NCI-H146 (cell line): ENCODE measurements at regions not wholly inside any gene's neighbourhood (a gene's known extent, or its start where the extent isn't known, plus 50 kb on each side); places are given as distances from the start of the nearest gene placed in this dataset.
"Not testable (repeated sequence)": the region's sequence is repeated elsewhere in the genome, so short reads cannot be mapped to it uniquely, and the experiment has no call there.

Source experiments
- DNase-seq: peaks from one replicate; lab custom pipeline; 2025; lab: John Stamatoyannopoulos, UW

DNA sequence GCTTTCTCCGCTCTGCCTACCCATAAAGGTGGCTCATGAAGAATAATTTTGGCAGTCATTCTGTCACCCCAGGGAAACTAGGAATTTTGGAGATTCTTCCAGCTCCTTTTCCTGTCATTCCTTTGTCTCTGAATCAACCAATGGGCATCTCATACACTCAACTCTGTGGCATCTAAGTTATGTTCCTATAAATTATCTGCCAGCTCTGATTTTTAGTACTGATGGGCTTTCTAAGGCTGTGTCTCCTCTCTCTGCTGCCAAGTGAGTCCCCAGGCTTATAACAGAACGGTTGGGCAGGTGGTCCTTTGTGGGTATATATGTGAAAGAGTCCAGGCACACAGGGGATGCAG, 226.8 kb downstream of the NMUR2 start:
- no peak for DNase-seq

DNA sequence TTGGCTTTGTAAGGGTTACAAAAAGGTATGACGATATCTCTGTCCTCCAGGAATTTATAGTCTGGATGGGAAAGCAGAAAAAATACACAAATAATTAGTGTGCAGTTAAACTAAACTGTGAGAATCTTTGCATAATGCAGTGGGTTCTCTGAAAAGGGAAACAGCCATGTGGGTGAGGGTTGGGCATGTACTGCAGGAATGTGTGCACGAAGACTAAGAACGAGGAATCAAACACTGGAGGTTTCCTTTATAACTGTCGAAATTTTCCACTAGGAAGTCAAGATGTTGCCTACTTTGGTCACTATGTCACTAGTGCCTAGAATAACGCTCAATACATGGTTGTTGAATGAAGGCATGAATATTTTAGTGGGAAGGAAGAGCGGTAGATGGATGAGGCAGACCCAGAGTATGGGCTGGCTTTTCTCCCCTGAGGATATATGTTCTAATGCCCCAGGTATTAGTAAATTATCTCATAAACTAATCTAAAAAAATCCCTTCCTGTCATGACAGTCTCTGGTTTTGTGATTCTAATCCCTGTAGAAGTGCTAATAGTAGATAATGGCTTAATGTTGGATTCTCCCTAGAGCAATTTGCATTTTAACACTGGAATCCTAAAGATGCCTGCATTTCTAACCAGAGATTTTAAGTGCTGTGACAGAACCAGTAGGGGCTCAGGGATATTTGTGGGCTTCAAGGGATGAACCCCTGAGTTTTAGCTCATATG, 227.3 kb downstream of the NMUR2 start:
- DNase-seq = no peak

DNA sequence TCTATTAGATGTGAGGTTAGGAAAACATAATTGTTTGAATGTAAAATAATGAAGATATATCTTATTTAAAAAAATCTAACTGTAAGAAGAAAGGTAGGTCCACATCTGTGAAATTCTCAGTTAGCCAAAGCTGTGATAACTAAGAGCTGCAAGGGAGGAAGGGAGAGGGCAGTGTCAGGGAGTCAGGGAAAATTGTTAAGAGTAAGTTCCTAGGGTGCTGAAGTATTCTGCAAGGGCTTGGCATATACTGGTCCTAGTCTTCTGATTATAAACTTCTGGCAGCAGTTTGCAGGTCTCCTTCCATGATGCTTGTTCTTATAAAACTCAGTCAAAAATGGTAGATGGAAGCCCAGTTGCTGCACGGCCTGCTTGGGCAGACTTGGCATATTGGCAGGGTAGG, 233.2 kb downstream of the NMUR2 start:
- DNase-seq = no peak

DNA sequence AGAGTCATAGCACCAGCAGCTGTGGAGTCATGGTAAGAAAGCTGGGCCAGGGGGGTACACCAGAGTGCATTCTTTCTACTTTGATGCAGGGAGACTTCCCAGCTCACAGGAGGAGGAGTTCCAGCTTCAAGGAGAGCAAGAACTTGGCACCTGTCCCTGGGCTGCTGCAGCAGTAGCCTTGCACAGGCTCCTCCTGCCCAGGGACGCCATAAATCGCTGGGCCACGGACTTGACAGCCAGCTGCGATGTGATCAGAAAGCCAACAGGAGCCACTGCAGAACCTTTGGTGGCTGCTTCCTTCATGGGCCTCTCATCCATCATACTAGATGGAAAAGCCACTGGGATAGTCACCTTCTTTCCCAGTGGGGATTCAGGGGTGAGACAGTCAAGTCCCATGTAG, 234.7 kb downstream of the NMUR2 start:
- DNase-seq = peak; percentile 4

DNA sequence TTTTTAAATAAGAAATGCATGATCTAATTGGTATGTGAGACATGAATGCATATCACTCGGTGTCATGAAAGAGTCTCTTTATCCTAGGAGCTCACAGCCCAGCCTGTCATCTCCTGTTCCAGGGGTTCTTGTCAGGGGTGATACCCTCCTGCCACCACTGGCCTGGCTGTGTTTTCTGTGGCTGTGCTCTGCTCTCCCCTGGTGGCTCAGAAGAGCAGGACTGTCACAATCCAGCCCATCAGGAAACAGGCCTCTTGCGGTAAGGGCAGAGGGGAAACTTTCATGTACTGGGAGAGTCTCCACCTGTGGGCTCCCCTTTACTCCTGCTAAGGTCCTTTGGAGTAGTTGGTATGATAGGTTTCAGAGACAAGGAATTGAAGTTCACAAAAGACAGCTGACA, 240.2 kb upstream of the GLRA1 start:
- DNase-seq = no peak

DNA sequence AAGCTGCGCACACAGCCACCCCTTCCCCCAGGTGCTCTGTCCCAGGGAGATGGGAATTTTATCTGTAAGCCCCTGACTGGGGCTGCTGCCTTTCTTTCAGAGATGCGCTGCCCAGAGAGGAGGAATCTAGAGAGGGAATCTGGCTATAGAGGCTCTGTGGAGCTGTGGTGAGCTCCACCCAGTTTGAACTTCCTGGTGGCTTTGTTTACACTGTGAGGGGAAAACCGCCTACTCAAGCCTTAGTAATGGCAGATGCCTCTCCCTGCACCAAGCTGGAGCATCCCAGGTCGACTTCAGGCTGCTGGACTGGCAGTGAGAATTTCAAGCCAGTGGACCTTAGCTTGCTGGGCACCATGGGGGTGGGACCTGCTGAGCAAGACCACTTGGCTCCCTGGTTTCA, 235.2 kb upstream of the GLRA1 start:
- not testable (repeated sequence) for DNase-seq

DNA sequence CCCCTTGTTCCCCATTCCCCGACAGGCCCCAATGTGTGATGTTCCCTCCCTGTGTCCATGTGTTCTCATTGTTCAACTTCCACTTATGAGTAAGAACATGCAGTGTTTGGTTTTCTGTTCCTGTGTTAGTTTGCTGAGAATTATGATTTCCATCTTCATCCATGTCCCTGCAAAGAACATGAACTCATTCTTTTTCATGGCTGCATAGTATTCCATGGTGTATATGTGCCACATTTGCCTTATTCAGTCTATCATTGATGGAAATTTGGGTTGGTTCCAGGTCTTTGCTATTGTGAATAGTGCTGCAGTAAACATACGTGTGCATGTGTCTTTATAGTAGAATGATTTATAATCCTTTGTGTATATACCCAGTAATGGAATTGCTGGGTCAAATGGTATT, 229.8 kb upstream of the GLRA1 start:
- not testable (repeated sequence) for DNase-seq

DNA sequence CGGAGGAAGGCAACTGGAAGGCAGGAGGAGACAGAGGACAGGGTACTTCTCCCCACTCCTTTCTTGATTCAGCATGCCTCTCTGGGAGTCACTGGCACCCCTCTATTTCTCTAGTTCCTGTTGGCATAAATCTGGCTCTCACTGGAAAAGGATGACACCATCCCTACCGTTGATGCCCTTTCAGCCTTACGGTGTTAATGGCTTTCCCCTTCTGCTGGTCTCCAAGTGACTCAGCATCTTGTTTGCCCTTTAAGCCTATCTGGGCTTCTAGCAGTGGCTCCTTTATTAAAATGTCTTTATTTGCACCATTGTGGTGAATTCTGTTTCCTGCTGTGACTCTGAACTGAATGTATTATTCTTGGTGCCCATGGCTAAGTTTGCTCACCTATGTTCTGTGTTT, 227.3 kb upstream of the GLRA1 start:
- DNase-seq = peak; percentile 3

DNA sequence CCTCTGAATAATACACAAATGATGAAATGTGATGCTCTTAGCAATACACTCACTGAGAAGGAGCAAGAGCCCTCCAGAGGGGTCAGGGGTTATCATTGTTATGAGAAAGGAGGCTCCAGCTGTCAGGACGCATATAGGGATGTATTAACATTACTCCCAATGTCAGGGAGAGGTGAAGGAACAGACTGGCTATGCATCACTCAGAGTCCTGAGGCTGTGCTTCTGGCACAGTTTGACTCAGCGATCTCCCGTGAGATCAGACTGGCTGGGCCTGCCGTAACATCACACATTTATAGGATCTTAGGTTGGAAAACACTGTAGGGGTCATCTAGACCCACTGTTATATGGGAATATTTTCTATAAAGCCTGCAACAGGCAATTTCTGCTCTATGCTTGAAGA, 226.5 kb upstream of the GLRA1 start:
- no peak for DNase-seq

DNA sequence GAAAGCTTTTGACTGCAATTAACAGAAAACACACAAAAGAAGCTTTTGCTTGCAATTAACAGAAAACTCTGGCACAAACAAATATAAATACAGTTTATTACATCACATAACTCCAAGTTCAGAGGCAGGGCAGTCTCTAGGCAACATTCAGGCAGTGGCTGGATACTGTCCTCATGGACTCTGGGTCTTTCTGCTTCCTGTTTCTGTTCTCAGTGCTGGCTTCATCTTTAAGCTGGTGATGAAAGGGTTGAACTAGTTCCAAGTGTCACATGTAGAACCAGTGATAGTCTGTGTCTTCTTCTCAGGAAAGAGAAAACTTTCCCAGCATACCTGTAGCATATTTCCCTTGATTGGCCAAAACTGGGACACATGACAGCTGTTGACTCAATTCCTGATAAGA, 222.6 kb upstream of the GLRA1 start:
- no peak for DNase-seq

DNA sequence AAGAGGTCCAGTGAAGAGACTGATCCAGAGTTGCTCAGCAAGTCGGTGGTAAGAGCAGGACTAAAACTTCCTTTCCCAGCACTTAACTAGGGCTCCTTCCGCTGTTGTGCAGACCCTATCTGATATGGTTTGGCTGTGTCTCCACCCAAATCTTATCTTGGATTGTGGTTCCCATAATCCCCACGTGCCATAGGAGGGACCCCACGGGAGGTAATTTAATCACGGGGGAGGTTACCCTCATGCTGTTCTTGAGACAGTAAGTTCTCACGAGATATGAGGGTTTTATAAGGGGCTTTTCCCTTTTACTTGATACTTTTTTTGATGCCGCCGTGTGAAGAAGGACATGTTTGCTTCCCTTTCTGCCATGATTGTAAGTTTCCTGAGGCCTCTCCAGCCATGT, 221.9 kb upstream of the GLRA1 start:
- no peak for DNase-seq

DNA sequence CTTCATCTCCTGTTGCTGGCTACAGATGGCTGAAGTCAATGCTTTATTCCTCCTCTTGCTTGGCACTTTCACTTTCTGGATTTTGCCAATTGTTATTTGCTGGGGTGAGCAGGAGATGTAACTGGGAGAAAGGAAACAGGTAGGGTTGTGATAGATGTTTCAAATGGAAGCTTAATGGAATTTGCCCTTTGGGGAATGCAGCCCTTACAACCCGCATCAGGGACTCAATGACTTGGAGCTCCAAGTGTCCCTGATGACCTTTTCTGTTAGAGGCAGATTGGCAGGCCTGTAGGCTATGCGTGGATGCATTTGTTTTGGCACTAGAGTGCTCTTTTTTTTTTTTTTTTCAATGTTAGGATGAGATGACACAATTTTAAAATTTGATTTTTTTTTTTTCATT, 219.9 kb upstream of the GLRA1 start:
- no peak for DNase-seq

DNA sequence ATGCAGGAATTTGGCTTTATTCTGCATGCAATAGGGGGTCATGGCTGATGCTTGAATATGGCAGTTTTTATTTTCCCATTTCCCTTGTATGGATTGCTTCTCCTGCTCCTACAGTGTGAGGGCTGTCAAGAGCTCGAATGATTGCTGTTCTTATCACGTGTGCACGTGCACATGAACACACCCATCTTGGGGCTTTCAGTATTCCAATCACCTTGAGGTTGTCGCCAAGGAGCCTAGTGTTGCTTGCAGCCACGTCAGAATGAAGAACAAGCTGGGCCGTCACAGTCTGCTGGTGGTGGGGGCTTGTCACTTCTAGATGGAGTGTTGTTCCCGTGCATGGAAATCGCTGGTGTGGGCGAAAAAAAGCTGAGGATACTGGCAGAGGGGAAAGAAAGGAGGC, 219.4 kb upstream of the GLRA1 start:
- DNase-seq = no peak

DNA sequence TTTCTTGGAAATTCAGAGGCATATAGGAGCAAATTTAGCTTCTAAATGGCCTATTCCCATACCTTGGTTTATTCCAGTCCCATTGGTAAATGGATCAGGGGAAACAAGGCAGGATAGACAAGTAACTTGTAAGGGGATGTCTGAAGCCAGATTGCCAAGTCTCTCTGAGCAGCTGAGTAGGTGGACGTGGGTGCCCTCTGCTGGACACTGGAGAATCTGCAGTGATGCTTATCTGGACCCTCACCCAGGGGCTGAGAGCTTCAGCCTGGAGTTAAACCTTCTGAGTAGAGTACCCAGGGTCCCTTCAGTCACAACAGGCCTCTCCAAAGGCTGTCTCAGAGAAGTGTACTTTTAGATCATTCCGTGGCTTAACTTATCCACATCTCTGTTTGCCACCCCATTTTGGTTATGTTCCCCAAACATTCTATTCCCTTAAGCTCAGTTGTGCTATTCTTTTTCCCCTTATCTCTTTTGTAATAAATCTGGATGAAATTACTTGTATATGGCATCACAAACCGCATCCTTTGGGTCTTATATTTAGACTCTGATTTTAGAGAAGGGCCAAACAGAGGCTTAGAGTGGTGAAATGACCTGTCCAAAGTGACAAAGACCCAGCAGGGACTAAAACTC, 218.3 kb upstream of the GLRA1 start:
- peak; percentile 61 for DNase-seq

DNA sequence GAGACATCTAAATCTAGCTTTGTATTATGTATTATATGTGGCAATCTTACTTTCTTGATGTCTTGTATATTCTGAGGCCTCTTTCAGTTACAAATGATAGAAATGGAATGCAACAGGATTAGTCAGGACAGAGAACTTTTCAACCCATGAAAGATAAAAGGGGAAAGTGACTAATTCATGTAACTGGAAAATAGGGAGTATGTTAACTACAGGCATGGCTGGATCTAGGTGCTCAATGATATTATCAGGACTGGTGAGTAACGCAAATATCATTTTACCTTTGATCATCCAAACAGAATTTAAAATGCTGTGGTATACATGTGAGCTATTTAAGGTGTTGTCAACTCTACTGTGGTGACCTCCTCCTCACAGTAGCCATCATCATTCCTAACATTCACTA, 215.7 kb upstream of the GLRA1 start:
- no peak for DNase-seq

DNA sequence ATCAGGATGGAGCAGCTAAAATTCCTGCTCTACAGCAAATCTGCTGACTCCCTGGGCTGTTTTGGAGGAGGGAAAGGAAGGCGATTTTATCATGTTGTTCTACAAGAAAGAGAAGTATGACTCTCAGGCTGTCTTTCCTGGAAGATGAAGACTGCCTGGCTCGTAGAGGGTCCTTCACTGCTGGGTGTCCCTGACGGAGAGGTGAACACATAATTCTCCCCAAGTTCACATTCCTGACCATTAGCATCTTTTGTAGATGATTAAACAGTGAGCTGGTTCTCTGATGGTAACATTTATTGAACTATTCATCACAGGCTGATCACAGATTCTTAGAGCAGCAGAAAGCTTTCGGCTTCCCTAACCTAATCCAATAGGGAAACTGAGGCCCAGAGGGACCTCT, 212.4 kb upstream of the GLRA1 start:
- DNase-seq = no peak

DNA sequence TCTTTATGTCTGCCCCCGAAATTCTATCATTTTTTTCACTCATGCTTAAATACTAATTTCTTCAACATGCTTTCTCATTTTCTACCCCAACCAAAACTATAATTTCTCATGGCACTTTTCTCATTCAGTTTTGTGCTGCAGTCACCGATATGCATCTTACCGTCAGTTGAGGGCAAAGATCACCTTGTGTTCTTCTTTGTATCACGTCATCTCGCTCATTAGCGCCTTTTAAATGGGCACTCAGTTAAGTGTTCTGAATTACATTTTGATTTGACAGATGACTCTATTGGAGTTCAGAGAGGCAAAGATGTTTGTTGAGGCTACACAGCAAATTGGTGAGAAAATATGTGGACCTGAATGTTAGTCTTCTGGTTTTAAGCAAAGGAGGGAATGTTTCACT, 211.7 kb upstream of the GLRA1 start:
- no peak for DNase-seq

DNA sequence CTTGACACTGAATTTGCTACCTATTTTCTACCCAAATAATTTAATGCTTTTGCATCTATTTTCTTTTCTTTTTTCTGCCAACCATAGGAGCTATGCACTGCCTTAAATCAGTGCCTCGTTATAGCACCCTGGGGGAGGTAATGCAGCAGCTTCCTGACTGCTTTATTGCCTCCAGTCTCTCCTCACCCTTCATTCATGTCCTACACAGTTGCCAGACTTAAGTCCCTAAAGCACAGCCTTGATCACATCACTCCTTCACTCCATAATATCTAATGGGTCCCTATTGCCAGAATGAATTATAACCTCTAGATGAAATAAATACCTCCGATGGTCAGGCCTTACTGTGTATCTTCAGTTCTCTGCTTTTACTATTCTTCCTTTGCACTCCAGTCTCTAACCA, 211.2 kb upstream of the GLRA1 start:
- no peak for DNase-seq

DNA sequence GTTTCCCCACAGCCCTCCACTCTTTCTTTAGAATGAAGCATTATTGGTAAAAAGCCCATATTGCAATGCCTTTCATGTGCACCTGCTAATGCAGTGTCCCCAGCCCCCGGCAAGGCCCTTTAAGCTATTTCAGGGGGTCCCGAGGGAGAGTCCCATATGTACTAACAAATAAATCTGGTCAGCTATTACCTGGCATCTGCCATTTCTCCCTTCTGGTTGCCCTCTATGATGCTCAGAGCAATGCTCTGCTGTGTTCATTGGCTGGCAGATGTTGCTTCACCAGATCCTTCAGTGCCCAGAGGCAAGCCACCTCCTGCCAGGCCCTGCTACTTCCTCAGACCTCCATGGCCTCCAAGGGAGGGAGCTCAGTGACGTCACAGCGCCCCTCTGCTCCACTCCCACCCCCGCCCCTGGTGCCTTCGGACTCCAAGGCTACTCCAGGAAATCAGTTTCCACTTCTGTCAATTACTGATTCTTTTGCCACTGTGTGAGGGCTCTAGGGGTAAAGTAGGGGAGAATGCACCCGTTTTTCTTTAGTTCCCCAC, 201.1 kb upstream of the GLRA1 start:
- DNase-seq = no peak

DNA sequence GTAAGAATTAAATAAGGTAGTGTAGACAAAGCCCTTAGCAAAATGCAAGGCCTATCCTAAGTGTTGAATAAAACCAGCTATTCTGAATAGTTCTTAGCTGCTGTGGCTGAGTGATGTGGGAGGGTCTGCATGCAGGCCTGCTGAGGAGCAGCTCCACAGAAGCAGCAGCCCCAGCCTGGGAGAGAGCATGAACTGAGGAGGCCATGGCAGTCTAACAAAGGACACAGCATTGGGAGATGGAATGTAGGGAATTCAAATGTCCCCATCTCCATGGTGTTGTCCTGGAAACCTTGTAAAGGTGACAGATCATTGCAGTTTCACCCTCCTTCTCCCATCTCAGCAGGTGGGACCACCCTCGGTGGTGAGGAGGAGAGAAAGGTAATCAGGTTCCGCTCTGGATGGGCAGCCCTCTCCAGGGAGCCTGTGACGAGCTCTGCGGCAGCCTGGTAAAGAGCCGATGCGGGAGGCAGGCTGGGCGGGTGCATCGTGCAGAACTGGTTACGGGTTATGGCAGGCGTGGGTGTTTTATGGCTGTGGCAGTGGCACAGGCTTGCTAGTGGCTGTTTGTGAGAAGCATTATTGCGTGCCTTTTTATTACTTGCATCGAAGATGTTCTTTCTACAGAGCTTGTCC, 199.9 kb upstream of the GLRA1 start:
- peak; percentile 83 for DNase-seq

DNA sequence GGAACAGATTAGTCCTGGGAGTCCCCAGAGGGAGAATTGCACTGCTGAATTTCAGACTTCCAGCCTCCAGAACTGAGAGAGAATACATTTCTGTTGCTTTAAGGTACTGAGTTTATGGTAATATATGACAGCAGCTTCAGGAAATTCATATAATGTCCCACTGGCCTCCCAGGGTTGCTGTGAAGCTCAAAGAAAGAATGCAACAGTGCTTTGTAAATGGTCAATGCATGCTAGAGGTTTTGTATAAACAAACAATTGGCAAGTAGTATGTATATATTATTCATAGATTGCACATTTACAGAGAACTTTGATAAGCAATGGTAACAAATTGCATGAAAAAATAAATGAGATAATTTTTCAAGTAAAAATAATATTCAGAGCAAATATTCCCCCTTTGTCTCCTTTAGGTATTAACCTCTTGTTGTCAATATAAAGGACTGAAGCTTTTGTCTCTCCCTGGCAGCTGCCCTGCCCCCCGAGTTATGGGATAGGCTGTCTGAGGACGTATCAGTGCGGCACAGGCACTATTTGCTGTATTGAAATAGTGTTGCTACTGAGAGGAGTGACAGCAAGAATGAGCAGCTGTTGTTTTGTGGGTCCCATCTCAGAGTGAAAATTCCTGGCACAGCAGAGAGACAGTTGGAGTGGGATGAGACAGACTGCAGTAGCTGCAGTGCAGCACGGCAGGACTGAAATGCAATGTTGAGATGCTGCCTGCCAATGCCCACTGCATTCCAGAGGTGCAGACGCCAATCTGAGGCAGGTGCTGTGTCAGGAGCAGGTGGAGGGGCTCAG, 194.2 kb upstream of the GLRA1 start:
- no peak for DNase-seq

DNA sequence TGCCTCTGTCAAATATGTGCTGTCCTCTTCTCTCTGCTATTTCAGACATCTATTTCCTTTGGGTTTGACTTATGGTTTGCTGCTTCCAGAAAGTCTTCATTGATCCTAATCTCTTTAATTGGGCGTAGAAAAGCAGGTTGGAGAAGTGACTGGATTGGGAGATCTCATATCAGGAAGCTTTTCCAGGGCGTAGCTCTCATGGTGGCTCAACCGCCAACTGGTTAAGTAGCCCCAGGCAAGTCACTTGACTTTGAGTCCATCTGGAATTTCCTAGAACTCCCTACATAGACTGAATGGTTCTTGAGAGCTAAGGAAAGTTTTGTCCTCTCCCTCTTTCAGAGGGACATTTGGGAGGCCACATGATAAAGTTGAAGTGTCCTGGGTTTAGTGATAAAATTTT, 192.3 kb upstream of the GLRA1 start:
- DNase-seq = no peak

DNA sequence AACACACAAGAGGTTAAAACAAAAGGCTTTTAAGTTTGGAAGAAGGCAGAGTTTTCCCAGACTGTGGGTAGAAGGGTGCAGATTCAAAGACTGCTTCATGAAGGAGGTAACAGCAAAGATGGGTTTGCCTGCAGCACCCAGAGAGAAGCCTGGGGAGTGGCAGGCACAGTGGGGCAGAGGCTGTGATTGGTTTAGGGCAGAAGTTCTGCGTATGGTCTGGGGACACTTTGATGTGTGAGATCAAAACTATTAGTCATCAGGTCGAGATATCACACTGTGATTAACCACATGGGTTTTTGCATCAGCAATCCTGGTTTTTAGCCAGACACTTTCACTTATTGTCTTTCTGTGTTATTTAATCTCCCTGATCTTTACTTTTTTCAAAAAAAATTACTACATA, 188.8 kb upstream of the GLRA1 start:
- DNase-seq = no peak
